ENCODE measurements at regions not wholly inside any gene's neighbourhood (a gene's known extent, or its start where the extent isn't known, plus 50 kb on each side); places are given as distances from the start of the nearest gene placed in this dataset.
A peak's percentile ranks its signal among the peaks of the same experiment; 100 is the strongest.

- no peak for TF ChIP-seq CTCF (IDR thresholded peaks at IDR 0.05; ENCODE audit: low read depth, low read length)
- H3K36me3 ChIP-seq, result no peaks in the 10 kb centered on the region
- H3K4me3 ChIP-seq (ENCODE audit: low read depth, low read length), result no peak overlapping the region
- H3K27ac ChIP-seq, result no peak overlapping the region
- DNase-seq, result no peak
- no peaks in the 10 kb centered on the region for H3K27me3 ChIP-seq (ENCODE audit: insufficient read depth, low read depth, severe bottlenecking)
- no peaks in the 10 kb centered on the region for H3K9me3 ChIP-seq (ENCODE audit: severe bottlenecking)
Observed at GRCh38 chr1:168976267-168976666, 130.2 kb upstream of the ATP1B1 start.

- TF ChIP-seq CTCF (IDR thresholded peaks at IDR 0.05; ENCODE audit: low read depth, low read length), result no peak
- Histone ChIP-seq H3K36me3 (no peaks in the 10 kb centered on the region), H3K4me3 (ENCODE audit: low read depth, low read length) (no peak overlapping the region), H3K27ac (no peak overlapping the region), H3K27me3 (ENCODE audit: insufficient read depth, low read depth, severe bottlenecking) (no peaks in the 10 kb centered on the region), H3K9me3 (ENCODE audit: severe bottlenecking) (no peaks in the 10 kb centered on the region)
- DNase-seq, result peak; percentile 19
Observed at GRCh38 chr1:168977618-168978017, 128.9 kb upstream of the ATP1B1 start.

GRCh38 chr1:168979276-168979675, 127.2 kb upstream of the ATP1B1 start:
- no peaks in the 10 kb centered on the region for H3K36me3 ChIP-seq
- no peaks in the 10 kb centered on the region for H3K9me3 ChIP-seq (ENCODE audit: severe bottlenecking)
- H3K4me3 ChIP-seq (ENCODE audit: low read depth, low read length), result no peak overlapping the region
- no peak for DNase-seq
- TF ChIP-seq CTCF (IDR thresholded peaks at IDR 0.05; ENCODE audit: low read depth, low read length), result no peak
- H3K27me3 ChIP-seq (ENCODE audit: insufficient read depth, low read depth, severe bottlenecking), result no peaks in the 10 kb centered on the region
- H3K27ac ChIP-seq, result no peak overlapping the region

GRCh38 chr1:168980180-168980579, 126.3 kb upstream of the ATP1B1 start:
- DNase-seq, result no peak
- H3K36me3 ChIP-seq, result no peaks in the 10 kb centered on the region
- H3K4me3 ChIP-seq (ENCODE audit: low read depth, low read length), result no peak overlapping the region
- no peak overlapping the region for H3K27ac ChIP-seq
- no peaks in the 10 kb centered on the region for H3K9me3 ChIP-seq (ENCODE audit: severe bottlenecking)
- TF ChIP-seq CTCF (IDR thresholded peaks at IDR 0.05; ENCODE audit: low read depth, low read length), result no peak
- no peaks in the 10 kb centered on the region for H3K27me3 ChIP-seq (ENCODE audit: insufficient read depth, low read depth, severe bottlenecking)

- DNase-seq, result no peak
- TF ChIP-seq CTCF (IDR thresholded peaks at IDR 0.05; ENCODE audit: low read depth, low read length), result no peak
- Histone ChIP-seq H3K9me3 (ENCODE audit: severe bottlenecking) (no peaks in the 10 kb centered on the region), H3K27me3 (ENCODE audit: insufficient read depth, low read depth, severe bottlenecking) (no peaks in the 10 kb centered on the region), H3K36me3 (no peaks in the 10 kb centered on the region), H3K27ac (no peak overlapping the region), H3K4me3 (ENCODE audit: low read depth, low read length) (no peak overlapping the region)
Observed at GRCh38 chr1:168980656-168981055, 125.8 kb upstream of the ATP1B1 start.

- Histone ChIP-seq H3K9me3 (ENCODE audit: severe bottlenecking) (no peaks in the 10 kb centered on the region), H3K4me3 (ENCODE audit: low read depth, low read length) (no peak overlapping the region), H3K27ac (no peak overlapping the region), H3K36me3 (no peaks in the 10 kb centered on the region), H3K27me3 (ENCODE audit: insufficient read depth, low read depth, severe bottlenecking) (no peaks in the 10 kb centered on the region)
- DNase-seq, result no peak
- TF ChIP-seq CTCF (IDR thresholded peaks at IDR 0.05; ENCODE audit: low read depth, low read length), result no peak
Observed at GRCh38 chr1:168982778-168983177, 123.7 kb upstream of the ATP1B1 start.
